ENCODE measurements at regions not wholly inside any gene's neighbourhood (a gene's known extent, or its start where the extent isn't known, plus 50 kb on each side); places are given as distances from the start of the nearest gene placed in this dataset.

- peaks cover 0 to 54% (median 14%) of the 10 kb centered on the region in 7 donors for H3K27me3 ChIP-seq
- H3K4me3 ChIP-seq = no peak overlapping the region
- TF ChIP-seq, protein P1, sequence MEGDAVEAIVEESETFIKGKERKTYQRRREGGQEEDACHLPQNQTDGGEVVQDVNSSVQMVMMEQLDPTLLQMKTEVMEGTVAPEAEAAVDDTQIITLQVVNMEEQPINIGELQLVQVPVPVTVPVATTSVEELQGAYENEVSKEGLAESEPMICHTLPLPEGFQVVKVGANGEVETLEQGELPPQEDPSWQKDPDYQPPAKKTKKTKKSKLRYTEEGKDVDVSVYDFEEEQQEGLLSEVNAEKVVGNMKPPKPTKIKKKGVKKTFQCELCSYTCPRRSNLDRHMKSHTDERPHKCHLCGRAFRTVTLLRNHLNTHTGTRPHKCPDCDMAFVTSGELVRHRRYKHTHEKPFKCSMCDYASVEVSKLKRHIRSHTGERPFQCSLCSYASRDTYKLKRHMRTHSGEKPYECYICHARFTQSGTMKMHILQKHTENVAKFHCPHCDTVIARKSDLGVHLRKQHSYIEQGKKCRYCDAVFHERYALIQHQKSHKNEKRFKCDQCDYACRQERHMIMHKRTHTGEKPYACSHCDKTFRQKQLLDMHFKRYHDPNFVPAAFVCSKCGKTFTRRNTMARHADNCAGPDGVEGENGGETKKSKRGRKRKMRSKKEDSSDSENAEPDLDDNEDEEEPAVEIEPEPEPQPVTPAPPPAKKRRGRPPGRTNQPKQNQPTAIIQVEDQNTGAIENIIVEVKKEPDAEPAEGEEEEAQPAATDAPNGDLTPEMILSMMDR (IDR thresholded peaks at IDR 0.05) = no peak
- H3K36me3 ChIP-seq = no peaks in the 10 kb centered on the region
- 72 to 78% methylated on average over 10 of the region's 10 CpGs for WGBS, 2 donors
- no peaks in the 10 kb centered on the region for H3K9me3 ChIP-seq
- DNase-seq = peak in 1 of 2 donors; percentile 2
- ATAC-seq = no peak
- intact Hi-C loops (cut with DNase I) = no loop called here
- no peak overlapping the region for H3K27ac ChIP-seq
- no peaks in the 10 kb centered on the region for H3K4me1 ChIP-seq
Measured at GRCh38 chr11:134542401-134543165, 130.5 kb upstream of the B3GAT1 start.

DNA sequence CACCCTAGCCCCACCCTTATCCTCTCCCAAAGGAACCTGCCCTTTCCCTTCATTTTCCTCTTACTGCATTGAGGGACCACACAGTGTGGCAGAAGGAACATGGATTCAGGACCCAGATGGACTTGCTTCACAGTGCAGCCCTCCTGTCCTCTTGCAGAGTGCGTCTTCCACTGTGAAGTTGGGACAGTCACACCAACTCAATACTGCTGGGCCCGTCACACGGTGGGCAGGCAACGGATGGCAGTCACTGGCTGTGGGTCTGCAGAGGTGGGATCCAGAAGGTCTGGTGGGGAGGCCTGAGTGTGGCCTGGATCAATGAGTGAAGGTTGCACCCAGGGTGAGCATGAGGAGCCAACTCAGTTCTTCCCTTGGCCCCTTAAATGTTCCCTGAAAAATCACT is 129.9 kb upstream of the B3GAT1 start:
- TF ChIP-seq, protein P1 (IDR thresholded peaks at IDR 0.05) = no peak
- intact Hi-C loops (cut with DNase I) = no loop called here

GRCh38 chr11:134541355-134541754 is 129.3 kb upstream of the B3GAT1 start:
- 61 to 73% methylated on average over 6 of the region's 6 CpGs for WGBS, 2 donors
- ATAC-seq (no peak), DNase-seq (no peak)
- intact Hi-C loops (cut with DNase I) = no loop called here
- no peaks in the 10 kb centered on the region for H3K9me3 ChIP-seq
- H3K27ac ChIP-seq = no peak overlapping the region
- H3K36me3 ChIP-seq = no peaks in the 10 kb centered on the region
- peaks cover 0 to 62% (median 22%) of the 10 kb centered on the region in 7 donors for H3K27me3 ChIP-seq
- TF ChIP-seq, protein P1 (IDR thresholded peaks at IDR 0.05) = no peak
- H3K4me3 ChIP-seq = no peak overlapping the region
- no peaks in the 10 kb centered on the region for H3K4me1 ChIP-seq

More for the DNA sequence above, 129.9 kb upstream of the B3GAT1 start:
- peak in 1 of 2 donors; percentile 1 for DNase-seq
- no peak overlapping the region for H3K4me3 ChIP-seq
- no peaks in the 10 kb centered on the region for H3K4me1 ChIP-seq
- H3K27me3 ChIP-seq = peaks cover 0 to 60% (median 20%) of the 10 kb centered on the region in 7 donors
- WGBS, 2 donors = 88 to 91% methylated on average over 4 of the region's 4 CpGs
- no peaks in the 10 kb centered on the region for H3K36me3 ChIP-seq
- ATAC-seq = peak in 1 of 8 donors; percentile 41
- H3K9me3 ChIP-seq = no peaks in the 10 kb centered on the region
- no peak overlapping the region for H3K27ac ChIP-seq

GRCh38 chr11:134539285-134539684 is 127.2 kb upstream of the B3GAT1 start:
- Histone ChIP-seq H3K4me3 (no peak overlapping the region), H3K27me3 (peaks cover 0 to 63% (median 31%) of the 10 kb centered on the region in 7 donors), H3K4me1 (no peaks in the 10 kb centered on the region), H3K27ac (no peak overlapping the region), H3K9me3 (no peaks in the 10 kb centered on the region), H3K36me3 (no peaks in the 10 kb centered on the region)
- DNase-seq (no peak), ATAC-seq (no peak)
- TF ChIP-seq, protein P1 (IDR thresholded peaks at IDR 0.05) = no peak
- intact Hi-C loops (cut with DNase I) = no loop called here
- 65 to 74% methylated on average over 4 of the region's 4 CpGs for WGBS, 2 donors

Data from heart right ventricle (tissue), 16 donors.